ENCODE measurements at regions not wholly inside any gene's neighbourhood (a gene's known extent, or its start where the extent isn't known, plus 50 kb on each side); places are given as distances from the start of the nearest gene placed in this dataset.

GRCh38 chr9:17081351-17081750 lies 53.5 kb upstream of the CNTLN start:
- TF ChIP-seq CTCF (IDR thresholded peaks at IDR 0.05) (no peak), ZFX (IDR thresholded peaks at IDR 0.05; ENCODE audit: borderline replicate concordance) (no peak)

Data from 22Rv1 (cell line).